DND-41 (cell line): ENCODE measurements at regions not wholly inside any gene's neighbourhood (a gene's known extent, or its start where the extent isn't known, plus 50 kb on each side); places are given as distances from the start of the nearest gene placed in this dataset.

Experiments used
- EZH2 ChIP-seq: IDR thresholded peaks from 3 replicates; pipeline ENCODE4 v1.6.1; 2012; ENCODE audit warnings: borderline replicate concordance, low read depth, mild to moderate bottlenecking, moderate library complexity, low read length, inconsistent platforms; ENCODE audit not compliant: severe bottlenecking
- TF ChIP-seq, protein P1 (sequence below): IDR thresholded peaks from 2 replicates; pipeline ENCODE4 v1.5.1; 2012; ENCODE audit warnings: borderline replicate concordance, low read length, moderate library complexity, mild to moderate bottlenecking; ENCODE audit not compliant: poor library complexity, severe bottlenecking; ENCODE audit errors: extremely low read depth

DNA sequence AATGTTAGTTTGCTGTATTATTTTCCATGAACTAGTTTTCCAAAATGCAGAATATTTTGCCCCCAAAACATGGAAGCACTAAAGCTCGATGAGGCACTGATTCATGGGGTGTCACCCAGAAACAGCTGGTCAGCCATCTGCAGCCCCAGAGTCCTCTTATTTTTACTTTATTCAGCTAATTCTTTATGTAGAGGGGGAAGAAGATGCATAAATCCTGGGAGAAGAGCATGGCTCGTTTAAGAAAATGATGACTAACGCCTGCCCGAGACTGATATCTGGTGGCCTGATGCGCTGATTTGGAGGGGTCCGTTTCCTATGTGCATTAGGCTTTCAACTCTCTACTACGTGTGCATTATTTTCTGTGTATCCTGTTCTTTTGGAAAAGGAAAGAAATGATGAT lies 390.3 kb upstream of the MEF2C start:
- TF ChIP-seq, protein P1, sequence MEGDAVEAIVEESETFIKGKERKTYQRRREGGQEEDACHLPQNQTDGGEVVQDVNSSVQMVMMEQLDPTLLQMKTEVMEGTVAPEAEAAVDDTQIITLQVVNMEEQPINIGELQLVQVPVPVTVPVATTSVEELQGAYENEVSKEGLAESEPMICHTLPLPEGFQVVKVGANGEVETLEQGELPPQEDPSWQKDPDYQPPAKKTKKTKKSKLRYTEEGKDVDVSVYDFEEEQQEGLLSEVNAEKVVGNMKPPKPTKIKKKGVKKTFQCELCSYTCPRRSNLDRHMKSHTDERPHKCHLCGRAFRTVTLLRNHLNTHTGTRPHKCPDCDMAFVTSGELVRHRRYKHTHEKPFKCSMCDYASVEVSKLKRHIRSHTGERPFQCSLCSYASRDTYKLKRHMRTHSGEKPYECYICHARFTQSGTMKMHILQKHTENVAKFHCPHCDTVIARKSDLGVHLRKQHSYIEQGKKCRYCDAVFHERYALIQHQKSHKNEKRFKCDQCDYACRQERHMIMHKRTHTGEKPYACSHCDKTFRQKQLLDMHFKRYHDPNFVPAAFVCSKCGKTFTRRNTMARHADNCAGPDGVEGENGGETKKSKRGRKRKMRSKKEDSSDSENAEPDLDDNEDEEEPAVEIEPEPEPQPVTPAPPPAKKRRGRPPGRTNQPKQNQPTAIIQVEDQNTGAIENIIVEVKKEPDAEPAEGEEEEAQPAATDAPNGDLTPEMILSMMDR, result no peak
- TF ChIP-seq EZH2, result no peak
